GM19324 (cell line): ENCODE measurements at regions not wholly inside any gene's neighbourhood (a gene's known extent, or its start where the extent isn't known, plus 50 kb on each side); places are given as distances from the start of the nearest gene placed in this dataset.

Experiments used
- ATAC-seq: cut with Tn5 transposase; IDR thresholded peaks from one replicate; pipeline ENCODE4 v1.9.1; 2021; ENCODE audit warnings: mild to moderate bottlenecking, moderate library complexity; ENCODE audit not compliant: unreplicated experiment, low FRiP score

GRCh38 chr4:24312261-24312913 lies 272.0 kb downstream of the DHX15 start:
- no peak for ATAC-seq

- no peak for ATAC-seq
These were observed 280.4 kb downstream of the DHX15 start for GRCh38 chr4:24303926-24304325.

DNA sequence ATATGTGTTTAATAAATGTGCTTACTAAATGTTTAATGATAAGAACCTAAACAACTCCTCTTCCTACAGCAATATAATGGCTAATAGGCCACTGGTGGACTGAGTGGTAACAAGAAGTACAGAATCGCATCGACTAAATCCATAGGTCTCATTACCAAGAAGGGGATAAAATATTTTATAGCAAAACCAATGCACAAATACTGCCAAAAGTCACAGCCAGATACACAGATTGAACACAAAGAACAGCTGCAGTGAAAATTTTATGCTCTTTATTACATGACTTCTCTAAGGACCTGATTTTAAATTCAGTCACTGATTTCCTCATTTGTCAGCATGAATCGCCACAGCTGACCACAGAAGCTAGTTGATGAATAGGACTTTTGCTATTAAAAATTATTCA lies 285.4 kb downstream of the DHX15 start:
- ATAC-seq = no peak

DNA sequence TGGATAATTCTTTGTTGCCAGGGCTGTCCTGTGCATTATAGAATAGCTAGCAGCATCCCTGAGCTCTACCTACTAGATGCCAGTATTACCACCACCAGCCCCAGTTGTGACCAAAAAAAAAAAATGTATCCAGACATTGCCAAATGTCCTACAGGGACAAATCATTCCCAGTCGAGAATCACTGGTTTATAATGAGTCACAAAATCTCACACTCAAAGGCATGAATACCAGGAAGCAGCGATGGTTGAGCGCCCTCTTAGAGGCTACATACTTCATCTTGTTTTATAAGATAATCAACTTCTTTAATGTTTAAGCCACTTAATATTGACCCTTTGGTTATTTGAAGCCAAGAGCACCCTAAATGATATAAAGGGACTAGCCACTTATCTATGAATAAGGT lies 297.3 kb downstream of the DHX15 start:
- ATAC-seq = no peak

GRCh38 chr4:24285759-24286158 lies 298.6 kb downstream of the DHX15 start:
- no peak for ATAC-seq

- ATAC-seq = no peak
These were observed 301.9 kb downstream of the DHX15 start for GRCh38 chr4:24282446-24282845.

DNA sequence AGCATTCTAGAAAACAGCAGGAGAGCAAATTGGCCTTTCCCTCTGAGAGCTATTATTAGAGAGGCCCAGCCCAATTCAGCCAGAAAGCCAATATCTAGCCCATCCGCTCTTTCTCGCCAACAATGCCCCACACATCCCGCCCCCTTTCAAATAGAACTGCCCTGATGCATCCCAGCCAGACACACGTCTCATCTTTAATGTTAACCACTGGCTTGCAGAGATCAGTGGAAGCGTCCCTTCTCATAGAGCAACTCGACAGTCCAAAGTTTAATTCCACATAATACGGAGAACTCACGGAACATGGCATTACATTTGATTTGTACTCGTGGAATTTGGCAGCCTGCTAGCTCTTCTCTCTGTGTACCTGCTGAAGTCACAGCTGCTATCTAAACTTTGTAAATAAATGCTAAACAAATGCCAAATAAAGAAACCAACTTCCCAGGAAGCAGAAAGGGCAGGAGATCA lies 304.4 kb downstream of the DHX15 start:
- no peak for ATAC-seq

DNA sequence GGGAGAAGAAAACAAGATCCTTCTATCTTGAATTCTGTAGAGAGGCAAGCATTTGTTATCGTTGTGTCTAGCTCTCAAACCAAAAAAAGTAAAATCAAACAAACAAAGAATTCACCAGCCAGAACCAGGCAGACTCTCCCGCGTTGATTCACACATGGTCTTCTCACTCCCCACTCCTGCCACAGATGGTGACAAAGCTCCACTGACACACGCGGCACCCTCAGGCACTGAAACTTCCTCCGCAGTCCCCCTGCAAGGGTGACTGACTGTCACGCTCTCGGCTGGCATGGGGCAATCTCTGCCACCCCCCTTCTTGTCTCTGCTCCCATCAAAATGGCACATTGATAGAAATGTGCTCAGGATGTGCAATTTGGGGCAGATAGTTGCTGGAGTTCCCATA lies 304.9 kb downstream of the DHX15 start:
- ATAC-seq = no peak

- no peak for ATAC-seq
These were observed 305.7 kb downstream of the DHX15 start for GRCh38 chr4:24278693-24279092.

DNA sequence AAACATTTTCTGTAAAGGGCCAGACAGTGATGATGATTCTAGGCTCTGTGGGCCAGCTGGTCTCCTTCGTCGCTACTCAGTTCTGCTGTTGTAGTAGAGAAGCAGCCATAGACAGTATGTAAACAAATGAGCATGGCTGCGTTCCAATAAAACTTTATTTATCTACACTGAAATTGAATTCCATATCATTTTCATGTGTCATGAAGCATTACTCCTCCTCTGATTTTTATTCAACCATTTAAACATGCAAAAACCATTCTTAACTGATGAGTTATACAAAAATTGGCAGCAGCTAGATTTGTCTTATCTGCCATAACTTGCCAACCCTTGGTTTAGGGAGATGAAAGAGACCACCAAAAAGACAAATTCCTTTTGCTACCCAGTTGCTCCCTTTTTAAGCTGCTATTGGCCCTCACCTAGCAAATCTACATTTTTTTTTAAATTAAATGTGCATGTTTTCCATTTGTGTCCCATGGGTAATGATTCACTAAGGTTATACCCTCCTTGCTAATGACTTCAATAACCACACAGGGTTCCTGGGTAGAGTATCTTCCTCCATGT lies 309.9 kb downstream of the DHX15 start:
- ATAC-seq = no peak

DNA sequence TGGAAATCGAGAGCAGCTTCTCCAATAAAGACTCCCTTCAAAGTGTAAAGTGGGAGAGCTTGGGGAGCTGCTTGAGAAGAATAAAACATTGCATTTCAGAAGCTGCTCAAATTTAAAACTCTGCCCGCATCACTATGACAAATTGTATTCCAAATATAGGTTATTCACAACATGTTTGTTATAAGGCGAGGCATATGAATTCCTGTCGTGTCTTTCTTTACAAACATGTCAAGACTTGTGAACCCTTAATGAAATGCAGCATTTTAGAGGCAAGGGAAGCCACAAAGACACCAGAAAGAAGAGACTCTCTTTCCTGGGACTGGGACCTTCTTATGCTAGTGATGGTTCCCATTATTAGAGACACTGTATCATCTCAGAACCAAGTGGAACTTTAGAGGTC lies 311.2 kb downstream of the DHX15 start:
- no peak for ATAC-seq

DNA sequence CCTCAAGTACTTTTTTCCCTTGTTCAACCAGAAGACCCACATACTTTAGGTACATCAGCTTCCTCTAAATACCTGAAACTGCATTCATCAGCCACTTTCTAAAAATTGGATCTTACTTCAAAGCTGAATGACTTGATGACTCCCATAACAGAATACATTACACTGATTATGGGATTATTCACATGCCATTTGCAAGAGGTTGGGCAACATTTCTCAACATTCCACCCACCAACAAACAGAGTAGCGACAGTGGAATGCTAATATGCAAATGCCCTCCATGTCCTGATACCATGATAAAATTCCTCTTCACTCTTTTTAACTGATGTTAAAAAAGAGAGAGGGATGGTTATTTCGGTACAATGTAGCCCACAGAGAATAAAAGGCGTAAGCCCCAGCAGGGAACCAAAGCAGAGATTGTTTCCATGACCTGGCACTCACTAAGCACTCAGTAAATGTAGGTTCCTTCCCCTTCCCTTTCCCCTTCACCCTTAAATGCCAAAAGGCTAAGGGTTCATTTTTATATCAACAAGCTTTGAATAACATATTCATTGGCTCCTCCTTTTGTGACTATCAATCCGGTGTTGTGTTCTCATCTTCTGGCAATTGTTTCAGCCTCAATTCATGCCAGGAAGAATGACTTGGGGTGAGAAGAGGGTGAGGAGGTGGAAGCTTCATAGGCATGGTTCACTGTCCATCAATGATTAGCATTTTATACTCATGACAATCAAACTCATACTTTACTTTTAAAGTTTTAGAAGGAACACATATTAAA lies 317.2 kb downstream of the DHX15 start:
- no peak for ATAC-seq

- ATAC-seq = no peak
These were observed 318.4 kb downstream of the DHX15 start for GRCh38 chr4:24265989-24266388.

GRCh38 chr4:24262616-24263015 lies 321.7 kb downstream of the DHX15 start:
- no peak for ATAC-seq

DNA sequence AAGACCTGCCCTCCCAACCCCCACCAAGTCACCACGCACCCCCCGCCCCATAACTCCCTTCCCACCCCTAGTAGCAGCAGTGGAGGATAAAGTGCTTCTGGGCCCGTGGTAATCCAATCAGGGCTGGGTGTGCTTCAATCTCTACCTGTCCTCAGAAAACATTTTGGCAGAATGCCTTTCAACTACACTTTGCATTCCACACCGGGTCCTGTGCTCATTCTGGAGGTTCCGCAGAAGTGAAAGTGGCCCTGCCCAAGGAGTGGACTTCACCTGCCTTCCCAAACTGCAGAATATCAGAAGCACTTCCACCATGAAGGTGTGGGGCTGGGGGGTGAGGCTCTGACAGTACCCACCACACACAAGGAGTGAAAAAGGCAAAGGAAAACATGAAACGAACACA lies 322.3 kb downstream of the DHX15 start:
- ATAC-seq = no peak

GRCh38 chr4:24260923-24261564 lies 323.3 kb downstream of the DHX15 start:
- ATAC-seq = no peak

DNA sequence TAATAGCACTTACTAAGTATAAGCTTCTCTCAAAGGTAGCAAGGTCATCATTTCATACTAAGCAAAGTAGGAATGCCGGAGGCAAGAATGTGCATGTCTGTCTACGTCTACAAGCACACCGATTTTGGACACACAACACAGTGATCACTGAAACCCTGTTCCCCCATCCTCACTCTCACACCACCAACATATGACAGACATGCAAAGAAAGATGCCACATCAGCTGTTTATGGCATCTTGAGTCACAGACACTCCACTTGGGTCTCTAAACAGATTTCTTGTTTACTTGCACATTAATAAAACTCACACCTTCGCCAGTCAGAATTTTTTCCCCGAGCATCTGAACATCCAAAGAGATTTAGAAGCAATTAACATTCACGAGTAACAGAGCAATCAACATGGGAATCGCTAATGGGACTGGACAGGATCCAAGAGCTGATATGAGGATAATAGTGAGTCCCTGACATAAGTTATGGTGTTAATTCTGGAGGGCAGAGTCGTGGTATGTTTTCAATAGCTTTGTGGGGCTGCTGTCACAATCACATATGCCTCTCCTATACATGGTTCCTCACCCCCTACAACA lies 324.1 kb downstream of the DHX15 start:
- no peak for ATAC-seq

- ATAC-seq = no peak
These were observed 327.8 kb downstream of the DHX15 start for GRCh38 chr4:24256547-24256946.

GRCh38 chr4:24256066-24256465 lies 328.3 kb downstream of the DHX15 start:
- ATAC-seq = no peak

DNA sequence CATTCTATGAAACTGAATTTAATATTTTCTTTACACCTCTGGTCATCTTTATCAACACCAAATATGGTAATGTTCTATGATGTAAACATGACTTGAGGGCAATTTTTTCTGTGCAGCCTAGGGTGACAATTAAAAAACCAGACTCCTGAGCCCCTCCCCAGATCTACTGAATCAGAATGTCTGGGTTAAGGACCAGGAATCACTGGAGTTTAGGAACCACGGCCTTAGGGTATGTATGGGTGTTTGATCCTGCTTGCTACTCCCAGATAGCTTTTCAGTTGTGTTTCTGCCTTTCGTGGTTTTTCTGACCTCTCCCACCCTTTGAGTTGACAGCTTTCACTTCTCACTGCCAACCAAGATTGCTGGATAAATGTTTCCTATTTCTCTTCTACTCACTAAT lies 332.2 kb downstream of the DHX15 start:
- no peak for ATAC-seq

GRCh38 chr4:24251589-24251988 lies 332.8 kb downstream of the DHX15 start:
- ATAC-seq = no peak
